Smooth muscle cell (in vitro differentiated cells): ENCODE measurements at regions not wholly inside any gene's neighbourhood (a gene's known extent, or its start where the extent isn't known, plus 50 kb on each side); places are given as distances from the start of the nearest gene placed in this dataset.

Source experiments
- DNase-seq: peaks from one replicate; lab custom pipeline; 2025; ENCODE audit not compliant: unreplicated experiment; lab: John Stamatoyannopoulos, UW
- H2AFZ ChIP-seq: fragments of 200-600 bp; sonication (generic); 2 replicates; pipeline ENCODE4 v1.6.0; 2016; ENCODE audit warnings: antibody characterized with exemption, low read depth, mild to moderate bottlenecking
- H3F3A ChIP-seq: fragments of 200-600 bp; sonication (generic); 2 replicates; pipeline ENCODE4 v1.6.0; 2017; ENCODE audit warnings: antibody characterized with exemption, low read depth
- H3K27ac ChIP-seq: fragments of 200-600 bp; sonication (generic); 2 replicates; pipeline ENCODE4 v1.5.1; 2016; ENCODE audit warnings: low read depth, mild to moderate bottlenecking
- H3K27me3 ChIP-seq: fragments of 200-600 bp; sonication (generic); 2 replicates; pipeline ENCODE4 v1.6.1; 2016; ENCODE audit warnings: low read depth, mild to moderate bottlenecking
- H3K36me3 ChIP-seq: fragments of 200-600 bp; sonication (generic); 2 replicates; pipeline ENCODE4 v1.5.1; 2016; ENCODE audit warnings: low read depth
- H3K4me1 ChIP-seq: fragments of 200-600 bp; sonication (generic); 2 replicates; pipeline ENCODE4 v1.5.1; 2016; ENCODE audit warnings: low read depth
- H3K4me2 ChIP-seq: fragments of 200-600 bp; sonication (generic); 2 replicates; pipeline ENCODE4 v1.6.0; 2016; ENCODE audit warnings: mild to moderate bottlenecking
- H3K4me3 ChIP-seq: fragments of 200-600 bp; sonication (generic); 2 replicates; pipeline ENCODE4 v1.5.1; 2016; ENCODE audit warnings: mild to moderate bottlenecking
- H3K79me2 ChIP-seq: fragments of 200-600 bp; sonication (generic); 2 replicates; pipeline ENCODE4 v1.6.0; 2016; ENCODE audit warnings: low read depth, mild to moderate bottlenecking
- H3K9ac ChIP-seq: fragments of 200-600 bp; sonication (generic); 2 replicates; pipeline ENCODE4 v1.6.0; 2016; ENCODE audit warnings: low read depth
- H3K9me3 ChIP-seq: fragments of 200-600 bp; sonication (generic); replicated peaks from 2 replicates; pipeline ENCODE4 v1.5.1; 2016; ENCODE audit warnings: low read depth
- H4K20me1 ChIP-seq: fragments of 200-600 bp; sonication (generic); 2 replicates; pipeline ENCODE4 v1.6.0; 2016; ENCODE audit warnings: low read depth
- CTCF ChIP-seq: fragments of 200-600 bp; sonication (generic); IDR thresholded peaks from 2 replicates; pipeline ENCODE4 v1.5.1; 2017; ENCODE audit warnings: borderline replicate concordance, mild to moderate bottlenecking, antibody characterized with exemption; ENCODE audit not compliant: insufficient read depth, poor library complexity, severe bottlenecking
- WGBS: methylation state at CpG from one replicate; pipeline ENCODE4 v1.1.7; 2016; ENCODE audit warnings: low lambda C conversion rate; 5-methylcytosine and 5-hydroxymethylcytosine counted together

GRCh38 chr3:18295171-18295920 is 129.8 kb downstream of the SATB1 start:
- Histone ChIP-seq H3K4me3 (no peak overlapping the region), H3F3A (no peaks in the 10 kb centered on the region), H3K9ac (no peak overlapping the region), H4K20me1 (no peaks in the 10 kb centered on the region), H3K9me3 (peaks cover 4% of the 10 kb centered on the region), H3K4me2 (no peak overlapping the region), H3K27me3 (no peaks in the 10 kb centered on the region), H2AFZ (no peak overlapping the region), H3K4me1 (no peaks in the 10 kb centered on the region), H3K36me3 (no peaks in the 10 kb centered on the region), H3K27ac (no peak overlapping the region), H3K79me2 (no peaks in the 10 kb centered on the region)
- DNase-seq = no peak
- 49% methylated on average over 2 of the region's 2 CpGs for WGBS
- peak; percentile 42 for TF ChIP-seq CTCF

GRCh38 chr3:18290157-18290556 is 135.0 kb downstream of the SATB1 start:
- H3K9ac ChIP-seq = no peak overlapping the region
- H3K4me2 ChIP-seq = no peak overlapping the region
- H3K36me3 ChIP-seq = no peaks in the 10 kb centered on the region
- H4K20me1 ChIP-seq = no peaks in the 10 kb centered on the region
- no peaks in the 10 kb centered on the region for H3K4me1 ChIP-seq
- H3K27me3 ChIP-seq = no peaks in the 10 kb centered on the region
- no peak overlapping the region for H3K4me3 ChIP-seq
- TF ChIP-seq CTCF = no peak
- H3K9me3 ChIP-seq = no peaks in the 10 kb centered on the region
- no peaks in the 10 kb centered on the region for H3F3A ChIP-seq
- no peak overlapping the region for H3K27ac ChIP-seq
- no peak overlapping the region for H2AFZ ChIP-seq
- H3K79me2 ChIP-seq = no peaks in the 10 kb centered on the region
- no peak for DNase-seq

- Histone ChIP-seq H3K36me3 (no peaks in the 10 kb centered on the region), H2AFZ (no peak overlapping the region), H4K20me1 (no peaks in the 10 kb centered on the region), H3K27me3 (no peaks in the 10 kb centered on the region), H3K9ac (no peak overlapping the region), H3K4me1 (no peaks in the 10 kb centered on the region), H3F3A (no peaks in the 10 kb centered on the region), H3K79me2 (no peaks in the 10 kb centered on the region), H3K9me3 (no peaks in the 10 kb centered on the region), H3K27ac (no peak overlapping the region), H3K4me2 (no peak overlapping the region), H3K4me3 (no peak overlapping the region)
- 81% methylated on average over 3 of the region's 3 CpGs for WGBS
- TF ChIP-seq CTCF = no peak
- no peak for DNase-seq
Observed at GRCh38 chr3:18288243-18288642, 136.9 kb downstream of the SATB1 start.

GRCh38 chr3:18284716-18285115 is 140.4 kb downstream of the SATB1 start:
- no peak overlapping the region for H3K9ac ChIP-seq
- no peaks in the 10 kb centered on the region for H3K79me2 ChIP-seq
- WGBS = 96% methylated on average over 2 of the region's 2 CpGs
- H2AFZ ChIP-seq = no peak overlapping the region
- no peaks in the 10 kb centered on the region for H3K4me1 ChIP-seq
- DNase-seq = no peak
- H3K27me3 ChIP-seq = no peaks in the 10 kb centered on the region
- no peaks in the 10 kb centered on the region for H4K20me1 ChIP-seq
- TF ChIP-seq CTCF = no peak
- no peak overlapping the region for H3K27ac ChIP-seq
- H3K36me3 ChIP-seq = no peaks in the 10 kb centered on the region
- no peak overlapping the region for H3K4me2 ChIP-seq
- H3K4me3 ChIP-seq = no peak overlapping the region
- H3K9me3 ChIP-seq = no peaks in the 10 kb centered on the region
- no peaks in the 10 kb centered on the region for H3F3A ChIP-seq
